HL-60 (cell line): ENCODE measurements at regions not wholly inside any gene's neighbourhood (a gene's known extent, or its start where the extent isn't known, plus 50 kb on each side); places are given as distances from the start of the nearest gene placed in this dataset.

Experiments used
- CTCF ChIP-seq: IDR thresholded peaks from one replicate; pipeline ENCODE4 v1.5.1; 2011; ENCODE audit warnings: low read length, control low read depth, inconsistent platforms; ENCODE audit not compliant: insufficient read depth
- GABPA ChIP-seq: IDR thresholded peaks from 2 replicates; pipeline ENCODE4 v1.6.1; 2012; ENCODE audit warnings: low read depth
- POLR2AphosphoS5 ChIP-seq: IDR thresholded peaks from 2 replicates; pipeline ENCODE4 v1.6.1; 2012; ENCODE audit warnings: low read depth
- TF ChIP-seq, protein P1 (sequence below): IDR thresholded peaks from 2 replicates; pipeline ENCODE4 v1.6.1; 2012; ENCODE audit warnings: low read depth; ENCODE audit not compliant: insufficient replicate concordance

- no peak for TF ChIP-seq CTCF
- TF ChIP-seq POLR2AphosphoS5 = no peak
- no peak for TF ChIP-seq GABPA
- TF ChIP-seq, protein P1, sequence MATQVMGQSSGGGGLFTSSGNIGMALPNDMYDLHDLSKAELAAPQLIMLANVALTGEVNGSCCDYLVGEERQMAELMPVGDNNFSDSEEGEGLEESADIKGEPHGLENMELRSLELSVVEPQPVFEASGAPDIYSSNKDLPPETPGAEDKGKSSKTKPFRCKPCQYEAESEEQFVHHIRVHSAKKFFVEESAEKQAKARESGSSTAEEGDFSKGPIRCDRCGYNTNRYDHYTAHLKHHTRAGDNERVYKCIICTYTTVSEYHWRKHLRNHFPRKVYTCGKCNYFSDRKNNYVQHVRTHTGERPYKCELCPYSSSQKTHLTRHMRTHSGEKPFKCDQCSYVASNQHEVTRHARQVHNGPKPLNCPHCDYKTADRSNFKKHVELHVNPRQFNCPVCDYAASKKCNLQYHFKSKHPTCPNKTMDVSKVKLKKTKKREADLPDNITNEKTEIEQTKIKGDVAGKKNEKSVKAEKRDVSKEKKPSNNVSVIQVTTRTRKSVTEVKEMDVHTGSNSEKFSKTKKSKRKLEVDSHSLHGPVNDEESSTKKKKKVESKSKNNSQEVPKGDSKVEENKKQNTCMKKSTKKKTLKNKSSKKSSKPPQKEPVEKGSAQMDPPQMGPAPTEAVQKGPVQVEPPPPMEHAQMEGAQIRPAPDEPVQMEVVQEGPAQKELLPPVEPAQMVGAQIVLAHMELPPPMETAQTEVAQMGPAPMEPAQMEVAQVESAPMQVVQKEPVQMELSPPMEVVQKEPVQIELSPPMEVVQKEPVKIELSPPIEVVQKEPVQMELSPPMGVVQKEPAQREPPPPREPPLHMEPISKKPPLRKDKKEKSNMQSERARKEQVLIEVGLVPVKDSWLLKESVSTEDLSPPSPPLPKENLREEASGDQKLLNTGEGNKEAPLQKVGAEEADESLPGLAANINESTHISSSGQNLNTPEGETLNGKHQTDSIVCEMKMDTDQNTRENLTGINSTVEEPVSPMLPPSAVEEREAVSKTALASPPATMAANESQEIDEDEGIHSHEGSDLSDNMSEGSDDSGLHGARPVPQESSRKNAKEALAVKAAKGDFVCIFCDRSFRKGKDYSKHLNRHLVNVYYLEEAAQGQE = no peak
Observed at GRCh38 chr4:17138847-17139246, 240.4 kb upstream of the LDB2 start.
